Osteoblast (primary cell): ENCODE measurements at regions not wholly inside any gene's neighbourhood (a gene's known extent, or its start where the extent isn't known, plus 50 kb on each side); places are given as distances from the start of the nearest gene placed in this dataset.

ENCODE experiments used
- DNase-seq: peaks from one replicate; pipeline ENCODE4 v3.0.0; 2011; ENCODE audit warnings: low spot score, mixed read lengths; ENCODE audit not compliant: insufficient read length; ENCODE audit errors: missing footprints
- H2AFZ ChIP-seq: 2 replicates; pipeline ENCODE4 v1.6.0; 2011; ENCODE audit warnings: mild to moderate bottlenecking, low read length
- H3K27ac ChIP-seq: 2 replicates; pipeline ENCODE4 v1.5.1; 2011; ENCODE audit warnings: mild to moderate bottlenecking, low read depth, low read length, moderate library complexity
- H3K27me3 ChIP-seq: 2 replicates; pipeline ENCODE4 v1.6.0; 2012; ENCODE audit warnings: mild to moderate bottlenecking, control low read depth, inconsistent platforms, low read length, moderate library complexity; ENCODE audit not compliant: insufficient read depth
- H3K36me3 ChIP-seq: 2 replicates; pipeline ENCODE4 v1.5.1; 2011; ENCODE audit warnings: mild to moderate bottlenecking, low read length, control low read depth, moderate library complexity; ENCODE audit not compliant: insufficient read depth
- H3K4me1 ChIP-seq: 2 replicates; pipeline ENCODE4 v1.5.1; 2011; ENCODE audit warnings: mild to moderate bottlenecking, low read length, control low read depth, moderate library complexity; ENCODE audit not compliant: insufficient read depth
- H3K4me2 ChIP-seq: 2 replicates; pipeline ENCODE4 v1.6.0; 2011; ENCODE audit warnings: mild to moderate bottlenecking, low read length; ENCODE audit not compliant: insufficient read depth
- H3K4me3 ChIP-seq: fragments of 200-600 bp; sonication (generic); 3 replicates; pipeline ENCODE4 v1.5.1; 2012; ENCODE audit warnings: mild to moderate bottlenecking, low read length, inconsistent platforms; ENCODE audit not compliant: insufficient read depth
- H3K79me2 ChIP-seq: 2 replicates; pipeline ENCODE4 v1.6.0; 2012; ENCODE audit warnings: mild to moderate bottlenecking, low read length, control low read depth, inconsistent platforms; ENCODE audit not compliant: insufficient read depth
- H3K9me3 ChIP-seq: 2 replicates; pipeline ENCODE4 v1.5.1; 2011; ENCODE audit warnings: low read depth, low read length, control low read depth
- H4K20me1 ChIP-seq: 2 replicates; pipeline ENCODE4 v1.6.0; 2012; ENCODE audit warnings: mild to moderate bottlenecking, low read length, control low read depth; ENCODE audit not compliant: insufficient read depth
- CTCF ChIP-seq: IDR thresholded peaks from 2 replicates; pipeline ENCODE4 v1.5.1; 2011; ENCODE audit warnings: mild to moderate bottlenecking, low read depth, low read length, moderate library complexity; ENCODE audit errors: extremely low read depth

GRCh38 chr12:65585648-65586602, 238.4 kb upstream of the HMGA2 start:
- Histone ChIP-seq H2AFZ (no peak overlapping the region), H3K36me3 (no peaks in the 10 kb centered on the region), H3K4me1 (no peaks in the 10 kb centered on the region), H4K20me1 (no peaks in the 10 kb centered on the region), H3K79me2 (no peaks in the 10 kb centered on the region), H3K27ac (no peak overlapping the region), H3K4me2 (no peak overlapping the region), H3K27me3 (no peaks in the 10 kb centered on the region), H3K9me3 (no peaks in the 10 kb centered on the region), H3K4me3 (no peak overlapping the region)
- no peak for DNase-seq
- no peak for TF ChIP-seq CTCF

DNA sequence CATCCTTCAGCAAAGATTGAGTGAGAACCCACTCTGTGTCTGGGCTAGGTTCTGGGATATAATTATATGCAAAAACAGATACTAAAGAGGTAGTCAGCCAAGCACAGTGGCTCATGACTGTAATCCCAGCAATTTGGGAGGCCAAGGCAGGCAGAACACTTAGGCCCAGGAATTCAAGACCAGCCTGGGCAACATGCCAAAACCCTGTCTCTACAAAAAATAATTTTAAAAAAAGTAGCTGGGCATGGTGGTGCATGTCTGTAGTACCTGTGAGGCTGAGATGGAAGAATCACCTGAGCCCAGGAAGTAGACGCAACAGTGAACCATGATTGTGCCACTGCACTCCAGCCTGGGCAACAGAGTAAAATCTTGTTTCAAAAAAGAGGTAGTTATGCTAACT, 237.5 kb upstream of the HMGA2 start:
- no peak overlapping the region for H3K4me3 ChIP-seq
- no peak overlapping the region for H3K4me2 ChIP-seq

DNA sequence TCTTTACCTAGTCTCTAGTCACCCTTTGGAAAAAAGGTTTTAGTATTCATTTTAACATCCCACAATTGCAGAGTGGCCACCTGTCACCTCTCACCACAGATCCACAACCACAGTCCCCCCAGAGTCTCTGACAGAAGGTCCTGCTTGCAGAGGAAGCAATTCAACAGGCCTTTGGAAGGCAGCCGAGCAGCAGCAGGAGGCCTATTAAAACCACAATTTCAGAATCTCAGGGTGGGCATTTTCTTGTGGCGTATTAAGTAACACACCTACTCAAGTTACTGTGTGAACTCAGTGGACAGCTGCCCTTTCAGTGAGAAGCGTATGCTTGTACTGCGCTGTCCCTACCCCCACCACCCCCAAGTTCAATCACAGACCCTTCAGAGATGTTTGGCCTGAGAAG, 234.0 kb upstream of the HMGA2 start:
- Histone ChIP-seq H4K20me1 (no peaks in the 10 kb centered on the region), H3K9me3 (no peaks in the 10 kb centered on the region), H3K4me2 (no peak overlapping the region), H3K4me1 (peaks cover 25% of the 10 kb centered on the region), H3K79me2 (no peaks in the 10 kb centered on the region), H2AFZ (no peak overlapping the region), H3K4me3 (no peak overlapping the region), H3K27me3 (no peaks in the 10 kb centered on the region), H3K36me3 (no peaks in the 10 kb centered on the region), H3K27ac (no peak overlapping the region)
- peak; percentile 15 for DNase-seq
- no peak for TF ChIP-seq CTCF

More for the DNA sequence above, 237.5 kb upstream of the HMGA2 start:
- H3K9me3 ChIP-seq: no peaks in the 10 kb centered on the region
- no peaks in the 10 kb centered on the region for H4K20me1 ChIP-seq
- peak overlapping the region; percentile 50 for H2AFZ ChIP-seq
- H3K27me3 ChIP-seq: no peaks in the 10 kb centered on the region
- H3K27ac ChIP-seq: no peak overlapping the region
- no peak for TF ChIP-seq CTCF
- peaks cover 3% of the 10 kb centered on the region for H3K4me1 ChIP-seq
- no peak for DNase-seq
- no peaks in the 10 kb centered on the region for H3K36me3 ChIP-seq
- H3K79me2 ChIP-seq: no peaks in the 10 kb centered on the region

- Histone ChIP-seq H3K4me3 (no peak overlapping the region), H3K79me2 (no peaks in the 10 kb centered on the region), H2AFZ (peak overlapping the region; percentile 42), H3K4me2 (no peak overlapping the region), H3K27ac (peak overlapping the region; percentile 55), H4K20me1 (no peaks in the 10 kb centered on the region), H3K27me3 (no peaks in the 10 kb centered on the region), H3K4me1 (peaks cover 31% of the 10 kb centered on the region), H3K9me3 (no peaks in the 10 kb centered on the region), H3K36me3 (no peaks in the 10 kb centered on the region)
- TF ChIP-seq CTCF: no peak
- DNase-seq: no peak
Observed at GRCh38 chr12:65592416-65592815, 231.9 kb upstream of the HMGA2 start.
